D341Med (cell line): ENCODE measurements at regions not wholly inside any gene's neighbourhood (a gene's known extent, or its start where the extent isn't known, plus 50 kb on each side); places are given as distances from the start of the nearest gene placed in this dataset.
"Not testable (repeated sequence)": the region's sequence is repeated elsewhere in the genome, so short reads cannot be mapped to it uniquely, and the experiment has no call there.

Source experiments
- DNase-seq: peaks from one replicate; pipeline ENCODE4 v3.0.0; 2012; ENCODE audit warnings: low spot score

DNA sequence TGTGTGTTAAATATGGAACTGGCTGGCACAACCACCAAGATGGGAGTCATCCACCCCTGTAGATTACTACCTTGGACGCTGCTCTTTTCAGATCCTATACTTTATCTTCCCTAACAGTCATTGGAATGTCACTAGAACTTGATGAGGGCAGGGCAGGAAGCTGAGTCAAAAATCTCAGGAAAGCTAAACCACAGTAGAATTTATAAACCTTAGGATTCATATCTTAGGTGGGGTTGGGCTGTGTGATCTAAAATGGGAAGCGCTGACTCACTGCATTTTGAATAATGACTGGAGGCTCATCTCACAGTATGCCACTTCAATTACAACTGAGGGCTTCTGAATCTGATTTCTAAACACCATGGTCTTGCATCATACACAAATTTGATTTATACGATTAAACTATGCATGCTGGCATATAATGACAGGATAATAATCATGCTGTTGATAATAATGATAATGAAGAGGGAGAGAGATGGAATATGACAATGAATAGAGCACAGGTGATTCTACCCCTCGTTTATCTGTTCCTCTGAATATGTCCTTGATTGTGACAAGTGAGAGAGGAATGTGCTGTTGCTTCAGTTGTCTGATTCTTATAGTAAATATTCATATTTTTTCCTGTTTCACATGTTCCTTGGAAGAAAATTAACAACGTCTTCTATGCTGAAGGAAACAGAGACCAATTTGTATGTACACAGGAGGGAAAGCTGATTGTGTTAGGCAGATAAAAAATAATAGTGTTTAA, 270.3 kb upstream of the HS3ST1 start:
- no peak for DNase-seq

DNA sequence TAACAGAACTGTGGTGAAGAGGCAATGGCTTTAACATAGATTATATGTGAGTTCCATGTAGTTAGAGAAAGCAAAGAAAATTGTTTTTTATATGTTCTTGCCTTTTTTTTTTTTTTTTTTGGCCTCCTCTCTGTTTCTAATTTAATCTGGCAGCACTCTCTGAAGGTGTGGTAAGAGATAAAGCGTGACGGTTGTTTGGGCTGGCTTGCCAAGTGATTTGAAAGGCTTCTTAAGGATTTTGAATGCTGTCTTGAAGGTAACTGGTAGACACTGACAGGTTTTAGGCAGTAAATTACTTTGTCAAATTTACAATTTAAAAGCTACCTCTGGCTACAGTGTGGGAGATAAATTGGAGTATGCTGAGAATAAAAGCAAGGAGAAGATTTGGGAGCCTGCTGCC, 269.3 kb upstream of the HS3ST1 start:
- no peak for DNase-seq

DNA sequence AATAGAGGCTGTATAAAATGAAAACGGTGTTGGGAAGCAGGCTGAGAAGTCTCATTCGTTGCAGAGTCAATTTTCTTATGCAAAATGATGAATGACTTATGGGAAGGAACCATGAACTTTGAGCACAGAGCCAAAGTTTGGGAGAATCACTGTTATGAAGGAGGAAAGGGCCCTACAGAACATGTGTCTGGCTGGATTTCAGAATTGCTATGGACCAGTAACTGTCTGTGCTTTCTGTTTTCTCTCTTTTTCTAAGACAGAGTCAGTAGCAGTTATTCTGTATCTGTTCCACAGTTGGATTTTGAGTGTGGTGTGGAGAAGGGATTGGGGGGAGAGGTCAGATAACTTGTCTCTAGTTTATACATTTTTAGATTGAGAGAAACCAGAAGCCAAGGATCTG, 265.0 kb upstream of the HS3ST1 start:
- no peak for DNase-seq

DNA sequence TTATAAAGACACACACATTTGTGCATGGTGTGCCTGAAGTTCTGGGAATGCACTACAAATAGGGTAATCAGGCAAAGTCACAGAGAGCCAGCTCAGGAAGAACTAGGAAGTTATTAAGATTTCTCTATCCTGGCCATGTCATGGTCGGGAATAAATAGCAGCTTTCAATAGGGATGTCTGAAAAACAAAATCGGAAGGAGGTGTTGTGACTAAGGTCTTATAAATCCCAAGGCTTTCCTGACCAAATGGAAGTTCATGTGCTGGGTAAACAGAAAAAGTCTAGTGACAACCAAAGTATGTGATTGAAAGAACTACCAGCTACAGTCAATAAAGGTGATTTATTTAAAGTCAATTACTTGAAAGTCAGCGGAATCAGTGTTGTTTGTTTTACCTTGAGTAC, 262.5 kb upstream of the HS3ST1 start:
- no peak for DNase-seq

DNA sequence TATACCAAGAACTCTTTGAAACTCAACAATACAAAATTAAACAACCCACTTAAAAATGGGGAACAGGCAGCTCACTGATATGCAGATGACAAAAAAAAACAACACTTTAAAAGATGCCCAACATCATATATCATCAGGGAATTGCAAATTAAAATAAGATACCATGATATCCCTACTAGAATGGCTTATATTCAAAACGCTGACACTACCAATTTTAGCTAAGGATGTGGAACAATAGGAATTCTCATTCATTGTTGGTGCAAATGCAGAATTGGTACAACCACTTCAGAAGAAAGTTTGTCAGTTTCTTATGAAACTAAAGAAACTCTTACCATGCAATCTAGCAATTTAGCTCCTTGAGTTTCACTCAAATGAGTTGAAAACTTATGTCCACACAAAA, 259.0 kb upstream of the HS3ST1 start:
- DNase-seq, result no peak

DNA sequence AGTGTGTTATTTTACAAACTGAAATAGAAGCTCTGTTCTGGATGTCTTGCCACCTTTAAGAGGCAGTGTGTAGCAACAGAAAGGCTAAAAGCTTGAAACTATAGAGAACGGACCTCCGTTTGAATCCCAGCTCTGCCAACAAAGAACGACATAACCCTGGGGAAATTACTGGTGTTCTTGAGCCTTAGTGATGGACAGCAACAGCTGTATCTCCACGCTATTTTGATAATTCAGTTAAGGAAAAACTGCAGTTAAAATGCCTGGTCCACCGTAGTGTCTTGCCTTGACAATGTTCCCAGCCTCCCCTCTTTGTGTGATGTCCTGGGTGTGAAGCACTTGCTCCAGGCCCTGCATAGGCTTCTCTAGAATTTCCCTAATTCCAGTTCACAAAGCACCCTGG, 256.8 kb upstream of the HS3ST1 start:
- DNase-seq, result no peak

DNA sequence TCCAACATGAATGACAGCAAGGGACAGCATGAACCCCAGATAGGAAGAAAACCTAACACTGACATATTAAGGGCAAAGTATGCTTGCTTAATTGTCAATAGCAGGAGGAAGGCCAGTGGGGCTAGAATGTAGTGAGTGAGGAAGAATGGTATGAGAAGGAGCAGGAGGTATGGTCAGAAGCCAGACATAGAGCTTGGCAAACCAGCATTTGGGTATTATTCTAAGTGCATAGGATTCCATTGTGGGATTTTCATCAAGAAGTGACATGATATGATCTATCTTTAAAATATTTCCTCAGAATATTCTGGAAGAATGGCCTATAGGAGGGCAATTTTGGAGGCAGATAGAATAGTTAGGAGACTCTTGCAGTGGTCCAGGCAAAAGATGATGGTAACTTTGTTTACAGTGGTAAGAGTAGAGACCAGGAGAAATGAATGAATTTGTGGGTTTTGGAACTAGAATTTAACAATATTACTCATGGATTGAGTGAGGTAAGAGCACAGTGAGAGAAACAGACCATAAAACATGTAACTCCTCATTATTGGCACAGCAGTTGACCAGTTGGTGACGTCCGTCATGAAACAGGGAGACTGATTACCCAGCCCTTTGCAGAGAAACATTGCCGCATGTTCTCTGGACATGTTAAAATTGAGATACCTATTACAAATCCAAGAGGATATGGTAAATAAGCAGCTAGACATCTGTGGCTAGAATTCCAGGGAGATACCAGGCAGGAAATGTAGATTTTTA, 246.5 kb upstream of the HS3ST1 start:
- DNase-seq, result no peak

DNA sequence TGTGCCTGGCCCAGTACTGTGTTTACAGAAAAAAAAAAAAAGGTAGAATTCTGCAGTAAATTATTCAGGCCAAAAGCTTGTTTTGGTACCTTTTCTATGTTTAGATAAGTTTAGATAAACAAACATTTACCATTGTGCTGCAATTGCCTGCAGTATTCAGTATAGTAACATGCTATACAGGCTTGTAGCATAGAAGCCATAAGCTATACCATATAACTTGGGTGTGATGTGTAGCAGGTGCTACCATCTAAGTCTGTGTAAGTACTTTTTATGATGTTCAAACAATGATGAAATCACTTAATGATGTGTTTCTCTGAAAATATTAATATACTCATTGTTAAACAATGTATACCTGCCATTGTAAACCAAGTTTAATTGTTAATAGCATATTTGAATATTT, 241.6 kb upstream of the HS3ST1 start:
- DNase-seq, result no peak

DNA sequence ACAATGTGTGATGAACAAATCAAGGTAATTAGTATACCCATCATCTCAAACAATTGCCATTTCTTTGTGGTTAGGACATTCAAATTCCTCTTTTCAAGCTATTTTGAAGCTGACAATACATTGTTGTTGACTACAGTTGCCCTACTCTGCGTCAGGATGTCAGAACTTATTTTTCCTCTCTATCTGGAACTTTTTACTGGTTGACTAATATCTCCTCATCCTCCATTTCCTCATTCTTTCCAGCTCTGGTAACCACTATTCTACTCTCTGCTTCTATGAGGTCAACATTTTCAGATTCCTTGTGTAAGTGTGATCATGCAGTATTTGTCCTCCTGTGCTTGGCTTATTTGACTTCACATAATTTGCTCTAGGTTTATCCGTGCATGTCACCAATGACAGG, 240.5 kb upstream of the HS3ST1 start:
- DNase-seq, result no peak

DNA sequence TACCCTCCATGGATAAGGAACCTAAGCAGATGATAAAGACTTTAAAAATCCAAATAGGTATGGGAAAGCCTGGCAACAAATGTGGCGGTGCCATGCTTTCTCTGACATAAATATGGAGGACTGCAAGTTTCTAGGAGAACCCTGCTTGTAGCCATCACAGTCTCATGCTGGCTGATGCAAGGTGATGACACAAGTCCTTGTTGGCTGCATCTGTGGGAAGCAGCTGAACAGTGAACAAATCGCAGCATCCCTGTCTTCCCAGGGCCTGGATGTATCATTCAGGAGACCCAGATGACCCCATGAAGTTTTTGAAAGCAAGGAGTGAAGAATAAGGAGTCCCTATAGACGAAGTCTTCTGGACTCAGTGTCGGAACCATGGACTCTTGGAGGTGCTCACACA, 234.4 kb upstream of the HS3ST1 start:
- no peak for DNase-seq

DNA sequence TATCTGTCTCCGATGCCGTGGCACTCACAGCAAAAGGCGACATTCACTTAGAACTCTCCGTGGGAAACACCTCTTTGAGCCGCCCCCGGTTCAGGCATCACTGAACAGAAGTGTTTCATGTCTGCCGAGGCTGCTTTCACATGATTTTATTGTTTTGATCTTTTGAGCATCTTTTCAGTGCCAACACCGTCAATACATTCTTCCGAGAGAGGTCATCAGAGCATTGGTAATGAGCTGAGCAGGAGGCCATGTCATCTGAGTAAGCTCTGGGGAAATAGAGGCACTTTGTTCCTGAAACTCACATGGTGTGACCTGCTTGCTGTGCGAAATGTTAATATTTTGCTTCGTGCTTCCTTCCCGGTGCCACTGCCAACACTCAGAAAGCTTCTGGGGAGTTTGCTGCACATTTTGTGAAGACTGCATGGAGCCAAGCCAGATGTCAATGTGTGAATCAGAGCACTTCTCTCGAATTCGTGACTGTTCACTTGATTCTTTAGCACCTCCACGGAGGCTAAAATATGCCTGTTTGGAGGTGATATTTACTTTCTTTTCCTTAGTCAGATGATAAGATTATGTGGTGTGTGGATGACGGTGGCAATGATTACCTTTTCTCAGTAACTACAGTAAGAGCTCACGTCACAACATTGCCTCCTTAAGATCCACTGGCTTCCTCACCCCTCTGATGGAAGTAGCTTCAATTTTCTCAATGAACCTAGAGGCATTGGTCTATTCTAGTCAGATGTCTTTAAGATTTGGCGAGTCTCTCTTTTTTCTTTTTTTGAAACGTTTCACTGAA, 222.3 kb upstream of the HS3ST1 start:
- no peak for DNase-seq

DNA sequence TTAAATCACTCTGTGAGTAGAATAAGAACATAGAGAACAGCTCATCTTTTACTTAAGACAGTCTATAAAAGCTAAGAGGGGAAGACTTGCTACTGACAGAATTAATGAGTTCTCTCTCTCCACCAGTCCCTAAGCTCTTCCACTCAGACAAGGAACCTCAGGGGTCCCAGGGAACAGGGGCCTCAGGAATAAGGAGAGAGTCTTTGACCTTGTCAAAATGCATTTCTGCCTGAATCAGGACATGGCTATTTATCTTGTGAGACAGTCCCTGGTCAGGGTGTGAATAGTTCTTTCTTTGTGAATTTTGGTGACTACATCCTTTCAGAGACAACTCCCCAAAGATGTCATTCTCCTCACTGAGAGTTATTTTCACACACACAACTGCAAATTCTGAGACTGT, 218.7 kb upstream of the HS3ST1 start:
- DNase-seq, result no peak

DNA sequence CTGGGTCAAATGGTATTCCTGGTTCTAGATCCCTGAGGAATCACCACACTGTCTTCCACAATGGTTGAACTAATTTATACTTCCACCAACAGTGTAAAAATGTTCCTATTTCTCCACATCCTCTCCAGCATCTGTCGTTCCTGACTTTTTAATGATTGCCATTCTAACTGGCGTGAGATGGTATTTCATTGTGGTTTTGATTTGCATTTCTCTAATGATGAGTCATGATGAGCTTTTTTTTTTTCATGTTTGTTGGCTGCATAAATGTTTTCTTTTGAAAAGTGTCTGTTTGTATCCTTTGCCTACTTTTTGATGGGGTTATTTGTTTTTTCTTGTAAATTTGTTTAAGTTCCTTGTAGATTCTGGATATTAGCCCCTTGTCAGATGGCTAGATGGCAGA, 214.4 kb upstream of the HS3ST1 start:
- DNase-seq, result not testable (repeated sequence)

DNA sequence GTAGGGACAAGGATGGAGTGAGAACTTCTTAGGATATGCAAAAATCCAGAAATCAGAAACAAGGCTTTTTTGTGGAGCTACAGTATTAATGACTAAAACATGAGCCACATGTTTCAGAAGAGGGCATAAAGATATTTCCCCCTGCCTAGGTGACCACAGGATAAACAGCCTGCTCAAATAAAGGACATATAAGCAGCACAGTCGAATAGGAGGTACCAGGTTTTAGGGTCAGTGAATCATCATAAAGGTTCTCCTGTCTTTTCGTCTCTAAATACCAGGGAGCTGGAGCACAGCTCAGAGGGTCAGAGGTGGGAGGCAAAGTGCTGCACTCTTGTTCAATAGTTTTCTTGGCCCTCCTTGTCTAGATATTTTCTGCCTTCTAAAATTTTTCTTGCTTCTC, 211.9 kb upstream of the HS3ST1 start:
- no peak for DNase-seq

DNA sequence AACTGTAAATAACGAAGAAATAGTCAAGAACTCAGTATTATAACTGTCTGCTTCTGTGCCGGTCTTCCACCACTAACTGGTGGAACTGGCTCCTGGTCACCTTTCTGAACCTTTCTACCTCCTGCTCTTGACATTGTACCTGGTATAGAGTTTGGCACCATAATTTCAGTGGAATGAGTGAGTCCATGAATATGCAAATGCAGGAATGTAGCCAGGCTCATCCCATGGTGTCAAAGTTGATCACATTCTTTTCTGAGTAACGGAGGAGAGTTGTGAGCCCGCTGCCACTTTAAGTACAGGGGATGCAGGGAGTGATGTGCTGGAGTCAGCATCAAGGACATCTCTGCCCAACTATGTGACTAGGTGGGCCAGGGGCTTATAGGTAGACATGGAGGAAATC, 207.9 kb upstream of the HS3ST1 start:
- DNase-seq, result no peak

DNA sequence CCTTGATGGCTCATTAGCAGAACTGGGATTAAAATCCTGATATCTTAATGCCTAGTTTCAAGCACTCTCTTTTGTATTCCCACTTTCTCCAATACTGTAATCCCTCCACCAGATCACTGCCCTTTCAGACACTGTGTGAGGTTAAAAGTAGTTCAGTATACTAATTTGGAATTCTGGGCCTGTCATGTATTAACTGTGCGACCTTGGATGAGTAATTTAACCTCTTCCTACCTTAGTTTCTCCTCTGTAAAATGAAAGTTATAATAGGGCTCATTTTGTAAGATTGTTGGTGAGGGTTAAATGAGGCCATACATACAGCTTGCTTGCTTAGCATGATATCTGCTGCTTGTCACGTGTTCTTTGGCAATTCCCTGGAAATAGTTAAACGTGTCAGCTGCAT, 207.3 kb upstream of the HS3ST1 start:
- DNase-seq, result no peak

DNA sequence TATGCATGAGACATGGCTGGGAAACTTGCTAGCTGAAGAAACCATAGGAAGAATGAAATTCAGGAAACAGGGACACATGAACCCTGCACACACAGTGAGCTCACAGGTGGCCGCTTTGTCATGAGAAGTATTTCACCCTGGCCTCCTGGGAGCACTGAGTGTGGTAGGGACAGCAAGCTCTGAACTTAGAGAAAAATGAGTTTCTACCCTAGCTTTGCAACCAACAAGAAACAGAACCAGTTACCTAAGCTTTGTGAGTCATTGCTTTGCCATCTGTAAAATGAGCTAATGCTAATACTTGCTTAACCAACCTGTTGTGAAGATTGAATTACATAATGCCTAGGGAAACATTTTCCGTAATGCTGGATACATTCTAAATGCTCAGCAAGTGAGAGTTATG, 206.6 kb upstream of the HS3ST1 start:
- DNase-seq, result no peak

DNA sequence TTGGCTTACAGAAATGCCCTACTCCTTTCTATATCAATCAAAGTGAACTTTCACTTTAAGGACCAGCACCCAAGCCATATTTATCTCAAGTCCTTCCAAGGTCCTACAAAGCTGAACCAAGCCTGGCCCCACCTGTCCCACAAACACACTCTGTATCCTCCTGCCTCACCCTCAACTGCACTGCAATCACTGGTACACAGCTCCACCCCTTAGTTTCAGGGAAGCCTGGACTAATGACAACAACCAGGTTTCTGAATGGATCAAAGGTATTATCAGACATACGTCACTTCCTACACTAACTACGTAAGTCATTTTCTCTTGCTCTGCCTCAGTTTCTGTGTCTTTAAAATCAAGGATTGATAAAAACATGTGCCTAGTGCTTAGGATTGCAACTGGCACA, 205.6 kb upstream of the HS3ST1 start:
- DNase-seq, result no peak

DNA sequence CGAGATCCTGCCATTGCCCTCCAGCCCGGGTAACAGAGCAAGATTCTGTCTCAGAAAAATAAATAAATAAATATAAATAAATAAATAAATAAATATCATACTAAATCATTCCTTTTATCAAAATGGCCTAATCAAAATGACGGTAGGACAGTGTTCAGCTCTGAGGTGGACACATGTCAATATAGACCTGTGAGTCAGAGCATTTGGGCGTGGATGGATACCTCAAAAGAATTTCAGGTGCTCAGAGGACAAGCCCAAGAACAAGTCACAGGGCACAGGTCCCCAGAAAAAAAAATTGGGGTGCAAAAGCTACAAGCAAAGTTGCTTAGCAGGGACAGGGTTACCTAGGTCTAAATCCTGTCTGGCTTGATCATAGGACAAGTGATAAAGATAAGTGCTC, 204.7 kb upstream of the HS3ST1 start:
- DNase-seq, result no peak

DNA sequence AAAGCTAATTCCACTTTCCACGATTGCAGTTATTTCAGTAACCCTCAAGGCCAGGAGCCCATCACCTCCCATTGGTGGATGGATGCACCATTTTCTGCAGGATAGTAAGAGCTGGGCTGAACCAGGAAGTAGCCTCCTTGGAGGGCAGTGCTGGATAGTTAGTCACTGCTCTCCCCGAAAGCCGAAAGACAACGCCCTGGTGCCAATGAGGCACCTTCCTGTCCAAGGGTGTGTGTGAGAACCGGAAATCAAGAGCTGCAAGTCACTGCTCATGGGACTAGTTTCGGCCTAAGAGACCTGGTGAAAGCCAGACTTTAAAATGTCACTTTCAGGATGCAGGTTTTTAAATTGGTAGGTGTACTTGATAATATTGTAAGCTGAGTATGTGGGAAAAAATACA, 203.8 kb upstream of the HS3ST1 start:
- DNase-seq, result no peak

DNA sequence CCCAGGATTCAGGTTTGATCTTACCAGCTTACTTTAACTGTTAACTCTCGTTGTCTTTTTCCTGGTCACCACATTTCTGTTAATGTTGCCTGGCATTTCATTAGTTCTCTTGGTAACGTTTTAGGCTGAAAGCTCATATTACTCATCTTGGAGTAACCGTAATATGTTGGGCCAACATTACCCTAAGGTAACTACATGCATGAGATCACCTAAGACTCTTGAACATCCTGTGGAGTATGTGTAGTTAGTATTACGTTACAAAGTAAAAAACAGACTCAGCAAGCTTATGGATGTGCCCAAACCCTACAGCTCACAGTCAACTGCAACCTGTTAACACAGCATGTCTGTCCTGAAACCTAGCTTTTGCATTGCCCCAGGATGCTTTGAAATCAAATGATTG, 203.3 kb upstream of the HS3ST1 start:
- no peak for DNase-seq

DNA sequence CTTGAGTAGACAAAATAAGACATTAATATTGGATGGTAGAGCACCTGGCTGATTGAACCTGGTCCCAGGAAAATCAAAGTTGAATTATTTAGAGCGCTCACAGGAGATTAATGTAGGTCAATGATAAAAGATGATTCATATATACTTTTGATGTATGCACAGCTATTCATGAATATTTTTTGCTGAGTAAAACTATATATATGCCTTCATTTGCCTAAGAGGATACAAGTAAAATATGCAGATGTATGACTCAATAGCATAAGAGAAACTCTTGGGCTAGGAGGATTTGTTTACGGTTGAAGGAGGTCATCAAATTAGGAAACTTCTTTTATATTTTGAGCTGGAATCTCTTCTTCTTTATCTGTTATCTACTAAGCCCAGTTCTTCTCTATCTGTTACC, 202.7 kb upstream of the HS3ST1 start:
- no peak for DNase-seq

DNA sequence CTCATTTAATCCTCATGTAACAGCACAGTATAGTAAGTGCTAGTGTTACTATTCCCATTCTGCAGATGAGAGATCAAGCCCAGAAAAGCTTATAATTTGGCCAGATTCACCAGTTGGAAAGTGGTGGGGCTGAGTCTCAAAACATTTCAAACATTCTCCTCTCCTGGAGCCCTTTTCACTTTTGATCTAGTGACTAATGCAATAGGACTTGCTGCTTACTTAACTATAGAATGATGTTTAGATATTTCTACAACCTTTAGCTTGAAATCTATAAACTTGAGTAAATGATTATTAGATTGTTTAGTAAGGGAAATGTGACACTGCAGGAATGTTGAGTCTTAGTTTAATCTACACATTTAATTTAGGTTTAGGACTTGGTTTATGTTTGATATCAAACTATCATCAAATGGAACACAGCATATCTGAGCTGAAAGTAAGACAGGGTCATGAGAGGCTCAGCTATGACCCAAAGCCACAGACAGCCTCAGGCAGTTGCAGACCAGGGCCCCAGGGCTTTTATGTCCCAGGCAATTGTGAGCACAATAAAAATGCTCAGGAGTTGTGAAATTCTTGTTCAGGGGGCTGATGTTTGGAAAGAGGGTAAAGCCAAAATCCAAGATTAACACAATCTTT, 199.5 kb upstream of the HS3ST1 start:
- no peak for DNase-seq
